Femur (tissue), 1 donor: ENCODE measurements at regions not wholly inside any gene's neighbourhood (a gene's known extent, or its start where the extent isn't known, plus 50 kb on each side); places are given as distances from the start of the nearest gene placed in this dataset.

Experiments used
- DNase-seq: peaks from one replicate; pipeline ENCODE4 v3.0.0-alpha.2; 2017

- no peak for DNase-seq
Observed at GRCh38 chr14:71692496-71692895, 239.7 kb upstream of the RGS6 start.

DNA sequence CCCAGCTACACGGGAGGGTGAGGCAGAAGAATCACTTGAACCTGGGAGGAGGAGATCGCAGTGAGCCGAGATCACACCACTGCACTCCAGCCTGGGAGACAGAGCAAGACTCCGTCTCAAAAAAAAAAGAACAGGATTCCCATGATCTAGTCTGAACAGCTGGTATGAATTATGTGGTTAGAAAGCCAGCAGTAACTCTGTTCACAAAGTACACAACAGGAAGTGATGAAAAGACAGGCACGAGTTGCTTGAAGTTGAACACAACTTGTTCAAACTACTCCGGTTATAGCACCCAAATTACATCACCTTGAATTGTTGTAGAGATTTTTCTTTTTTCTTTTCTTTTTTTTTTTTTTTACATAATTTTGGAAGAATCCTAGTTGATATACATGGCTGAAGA lies 238.8 kb upstream of the RGS6 start:
- no peak for DNase-seq

GRCh38 chr14:71694591-71695530 lies 237.4 kb upstream of the RGS6 start:
- DNase-seq: no peak

DNA sequence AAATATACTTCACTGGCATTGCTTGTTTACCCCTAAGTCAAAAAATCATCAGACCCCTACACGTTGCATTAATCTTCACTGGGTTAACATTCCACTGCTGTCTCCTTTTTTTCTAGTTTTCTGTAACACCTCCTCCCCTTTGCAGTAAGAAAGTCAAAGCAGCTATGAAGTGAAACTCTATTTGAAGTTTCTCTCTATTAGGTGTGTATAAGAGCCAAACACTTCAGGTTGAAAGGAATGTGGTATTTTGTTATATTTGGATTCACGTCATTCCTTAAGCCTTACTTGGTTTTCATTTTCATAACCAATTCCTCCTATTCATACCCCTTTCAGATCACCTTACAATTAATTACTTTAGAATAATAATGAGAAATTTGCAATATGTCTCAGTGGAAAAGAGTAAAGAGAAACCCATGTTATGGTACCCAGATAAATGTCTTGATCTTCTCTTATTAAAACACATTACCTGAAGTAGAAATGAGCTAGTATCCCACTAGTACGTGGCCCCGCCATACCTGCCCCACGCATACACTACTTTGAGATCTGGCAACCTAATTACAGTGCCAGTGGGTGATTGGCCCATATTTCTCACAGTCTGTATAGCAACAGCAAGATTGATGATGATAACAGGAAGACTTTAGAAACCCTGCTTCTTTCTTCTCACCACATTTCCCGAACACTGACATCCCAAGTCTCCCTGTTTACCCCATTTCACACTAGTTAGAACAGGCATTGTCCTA lies 236.4 kb upstream of the RGS6 start:
- no peak for DNase-seq

- DNase-seq: no peak
Observed at GRCh38 chr14:71698027-71698426, 234.2 kb upstream of the RGS6 start.

GRCh38 chr14:71698673-71699072 lies 233.6 kb upstream of the RGS6 start:
- no peak for DNase-seq

DNA sequence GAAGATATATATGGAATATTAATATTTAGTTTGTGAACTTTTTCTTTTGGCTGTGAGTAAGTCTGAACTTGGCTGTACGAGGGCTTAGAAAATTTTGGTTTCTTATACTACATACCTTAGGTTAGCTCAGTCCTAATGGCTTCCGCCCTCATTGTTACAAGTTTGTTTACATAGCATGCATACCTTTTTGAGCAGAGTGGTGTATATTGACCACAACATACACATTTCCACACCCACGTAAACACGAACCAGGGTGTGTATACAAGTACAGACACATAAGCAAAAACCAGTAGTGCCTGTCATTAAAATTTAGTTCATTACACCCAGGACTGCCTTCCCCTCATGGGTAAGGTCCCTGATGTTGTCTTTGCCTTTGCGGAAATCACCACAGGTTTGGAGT lies 230.2 kb upstream of the RGS6 start:
- no peak for DNase-seq

- no peak for DNase-seq
Observed at GRCh38 chr14:71702786-71703185, 229.4 kb upstream of the RGS6 start.

DNA sequence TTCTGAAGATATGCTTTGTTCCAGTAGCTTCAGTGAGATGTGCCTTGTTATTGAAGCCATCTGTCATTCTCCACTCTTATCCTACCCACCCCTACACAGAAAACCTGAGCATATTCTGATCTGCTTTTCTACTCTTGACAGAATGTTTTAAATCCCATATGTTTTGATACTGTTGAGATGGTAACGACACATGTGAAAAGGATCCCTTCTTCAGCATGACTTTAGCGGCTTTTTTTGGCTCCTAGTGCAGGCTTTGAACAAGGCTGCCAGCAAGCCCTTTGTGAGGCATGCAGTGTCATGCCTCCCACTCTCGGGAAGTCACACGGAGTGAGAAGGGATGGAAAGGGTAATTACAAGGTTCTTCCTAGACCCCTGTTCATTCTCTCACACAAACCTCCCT lies 228.8 kb upstream of the RGS6 start:
- peak; percentile 86 for DNase-seq

DNA sequence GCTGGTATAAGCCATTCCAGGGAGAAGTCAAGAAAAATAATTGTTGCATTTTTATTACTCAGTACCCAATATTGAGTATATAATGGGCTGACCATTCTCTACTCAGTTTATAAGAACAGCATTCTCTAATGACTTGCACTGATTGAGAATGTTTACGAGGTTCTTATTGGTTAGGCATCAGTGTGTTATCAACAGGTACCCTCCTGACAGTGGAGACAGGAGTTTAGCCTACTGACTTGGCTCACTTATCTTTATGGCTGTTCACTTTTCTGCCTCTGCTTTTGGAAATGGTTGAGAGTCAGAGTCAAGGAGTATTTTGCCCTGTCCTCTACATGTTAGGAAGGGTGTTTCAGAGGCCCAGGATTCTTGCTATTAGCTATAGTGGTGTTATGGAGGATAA lies 228.0 kb upstream of the RGS6 start:
- no peak for DNase-seq

DNA sequence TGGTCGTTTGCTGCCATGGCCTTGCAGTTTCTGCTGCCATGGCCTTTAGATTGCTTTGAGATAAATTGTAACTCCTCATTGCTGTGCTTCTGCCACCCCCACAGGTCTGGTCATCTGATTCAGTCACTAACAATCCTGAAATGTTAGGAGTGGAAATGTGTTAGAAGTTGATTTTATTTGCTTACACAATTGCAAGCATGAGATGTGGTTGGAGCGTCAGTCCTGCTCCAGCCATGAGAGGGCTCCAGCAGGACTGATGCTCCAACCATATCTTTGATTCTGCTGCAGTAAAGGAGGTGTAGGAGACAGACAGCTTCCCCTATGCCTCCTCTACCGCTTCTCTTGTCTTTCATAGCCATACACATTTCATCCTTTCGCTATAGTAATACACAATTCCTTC lies 226.8 kb upstream of the RGS6 start:
- no peak for DNase-seq

DNA sequence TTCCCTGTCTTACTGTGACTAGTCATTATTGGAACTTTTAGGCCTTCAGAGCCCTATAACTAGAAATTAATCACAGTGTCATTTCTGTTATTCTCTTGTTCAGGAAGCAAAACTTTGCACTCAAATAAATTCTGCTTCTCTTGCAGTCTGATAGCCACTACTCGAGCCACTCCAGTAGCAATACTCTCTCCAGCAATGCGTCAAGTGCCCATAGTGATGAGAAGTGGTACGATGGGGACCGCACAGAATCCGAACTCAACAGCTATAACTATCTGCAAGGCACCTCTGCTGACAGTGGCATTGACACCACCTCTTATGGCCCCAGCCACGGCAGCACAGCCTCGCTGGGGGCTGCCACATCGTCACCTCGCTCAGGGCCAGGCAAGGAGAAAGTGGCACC lies 223.2 kb upstream of the RGS6 start:
- DNase-seq: no peak

- DNase-seq: no peak
Observed at GRCh38 chr14:71709987-71710386, 222.2 kb upstream of the RGS6 start.

DNA sequence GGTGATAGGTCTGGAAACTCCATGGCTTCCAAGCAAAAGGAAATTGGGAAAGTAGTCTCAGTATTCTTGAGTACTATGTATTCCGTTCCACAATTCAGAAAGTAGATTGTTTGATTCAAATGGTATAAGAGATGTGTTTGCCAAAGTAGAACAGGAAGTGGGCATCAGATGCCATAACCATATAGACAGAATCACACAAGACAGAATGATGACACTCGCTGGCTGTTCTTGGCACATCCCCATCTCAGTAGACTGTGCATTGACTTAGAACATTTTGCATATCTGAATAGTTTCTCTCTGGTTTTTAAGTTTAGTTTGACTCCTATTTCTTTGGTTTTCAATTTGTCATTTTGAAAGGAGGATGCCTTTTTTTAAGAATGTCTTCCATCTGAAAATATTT lies 221.1 kb upstream of the RGS6 start:
- DNase-seq: no peak

DNA sequence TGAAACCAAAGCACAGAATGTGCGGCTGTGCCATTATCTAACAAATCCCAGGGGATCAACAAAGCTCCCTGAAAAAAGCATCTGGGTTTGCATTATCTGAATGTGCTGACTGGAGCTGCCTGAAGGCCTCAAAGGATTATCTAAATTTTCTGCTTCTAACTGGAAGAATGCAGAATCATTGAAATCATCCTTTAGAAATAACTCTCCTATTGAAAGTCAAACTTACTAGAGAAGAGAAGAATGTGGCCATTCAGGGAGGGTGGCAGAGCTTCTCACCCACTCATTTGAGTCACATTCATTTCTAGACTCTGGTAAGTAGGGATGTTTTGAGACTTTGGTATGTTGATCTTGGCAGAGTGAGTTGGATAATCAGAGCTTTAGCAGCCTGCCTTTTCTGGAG lies 220.6 kb upstream of the RGS6 start:
- DNase-seq: no peak

GRCh38 chr14:71712478-71712877 lies 219.8 kb upstream of the RGS6 start:
- DNase-seq: no peak

DNA sequence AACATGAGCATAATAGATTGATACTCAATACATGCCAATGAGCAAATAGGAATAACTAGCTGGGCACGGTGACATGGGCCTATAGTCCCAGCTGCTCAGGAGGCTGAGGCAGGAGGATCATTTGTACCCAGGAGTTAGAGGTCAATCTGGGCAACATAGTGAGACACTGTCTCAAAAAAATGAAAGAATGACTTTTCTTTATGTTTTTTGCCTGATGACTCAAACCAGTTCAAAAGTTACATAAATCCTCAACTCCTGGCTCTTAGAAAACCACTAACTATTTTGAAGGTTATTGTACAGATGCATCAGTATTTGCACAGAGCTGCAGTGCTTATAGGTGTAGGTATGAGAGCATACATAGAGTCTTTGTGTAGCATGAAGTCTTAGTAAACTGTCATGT lies 219.2 kb upstream of the RGS6 start:
- no peak for DNase-seq

DNA sequence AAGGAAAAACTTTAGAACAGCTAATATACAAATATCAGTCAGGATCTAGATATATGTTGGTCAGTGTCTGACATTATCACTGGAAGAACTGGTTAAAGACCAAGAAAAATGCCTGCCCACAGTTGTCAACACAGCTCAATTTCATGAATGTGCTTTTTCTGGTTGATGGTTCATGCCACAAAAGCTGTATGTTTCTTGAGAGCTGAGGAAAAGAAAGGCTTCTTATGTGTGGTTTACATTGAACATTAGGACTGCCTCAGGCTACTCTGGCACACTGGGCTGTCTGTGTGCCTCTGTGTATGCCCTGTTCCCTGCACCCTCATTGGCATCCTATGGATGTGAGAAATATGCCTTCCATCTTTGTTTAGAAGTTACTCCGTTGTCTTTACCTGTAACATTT lies 218.8 kb upstream of the RGS6 start:
- no peak for DNase-seq

DNA sequence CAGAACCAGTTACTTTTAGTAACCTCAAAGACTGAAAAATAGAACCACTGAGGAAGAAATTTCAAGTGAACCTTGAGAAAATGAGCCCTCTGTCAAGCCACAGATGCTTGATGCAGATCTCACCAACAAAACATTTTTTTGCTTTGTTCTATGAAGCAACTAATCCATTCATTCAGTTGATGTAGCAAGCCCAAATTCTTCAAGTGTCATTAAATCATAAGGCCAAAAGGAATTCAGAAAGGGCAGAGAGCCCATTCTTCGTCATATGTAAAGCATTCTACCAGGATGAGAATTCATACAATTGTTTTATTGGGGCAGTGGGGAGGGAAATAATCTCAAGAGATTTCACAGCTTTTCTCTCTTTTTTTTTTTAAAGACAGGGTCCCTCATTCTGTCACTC lies 218.0 kb upstream of the RGS6 start:
- no peak for DNase-seq

- no peak for DNase-seq
Observed at GRCh38 chr14:71716041-71716772, 216.0 kb upstream of the RGS6 start.

GRCh38 chr14:71720978-71721624 lies 211.1 kb upstream of the RGS6 start:
- peak; percentile 57 for DNase-seq

GRCh38 chr14:71721791-71722190 lies 210.4 kb upstream of the RGS6 start:
- no peak for DNase-seq

- DNase-seq: no peak
Observed at GRCh38 chr14:71722885-71723284, 209.3 kb upstream of the RGS6 start.
